ENCODE measurements at regions not wholly inside any gene's neighbourhood (a gene's known extent, or its start where the extent isn't known, plus 50 kb on each side); places are given as distances from the start of the nearest gene placed in this dataset.

DNA sequence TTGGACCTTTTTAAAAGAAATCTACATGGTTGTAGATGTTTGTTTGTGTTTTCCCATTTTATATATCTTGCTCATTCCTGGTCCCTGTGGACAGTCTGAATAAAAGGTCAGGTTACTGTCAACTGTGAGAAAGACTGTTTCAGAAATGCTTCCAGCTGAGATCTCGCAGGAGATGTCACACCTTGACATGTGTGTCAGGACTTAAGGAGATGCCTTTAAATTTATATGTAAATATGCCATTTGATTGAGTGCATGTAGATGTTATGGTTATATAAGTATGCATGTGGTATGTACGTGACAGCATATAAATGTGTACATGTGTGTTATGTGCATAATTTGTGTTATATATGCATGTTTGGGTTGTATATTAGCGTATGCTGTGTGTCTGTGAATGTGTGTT, 2172.3 kb upstream of the CELF4 start:
- no peak overlapping the region for H3K9ac ChIP-seq (ENCODE audit: control insufficient read depth, insufficient read depth, low read length)
- no peaks in the 10 kb centered on the region for H4K20me1 ChIP-seq (ENCODE audit: control insufficient read depth, insufficient read depth)
- FAIRE-seq (no peak), ATAC-seq (no peak), DNase-seq (ENCODE audit: low read depth, low spot score) (no peak)
- no peak overlapping the region for H3K27ac ChIP-seq (ENCODE audit: control insufficient read depth, insufficient read depth)
- no peak overlapping the region for H3K4me3 ChIP-seq
- RAD21 ChIA-PET (ENCODE audit: unreplicated experiment): no interaction called here
- H3K36me3 ChIP-seq (ENCODE audit: control insufficient read depth in 2 of 2, insufficient read depth in 2 of 2, low read length in 1 of 2): no peaks in the 10 kb centered on the region
- no peaks in the 10 kb centered on the region for H3K4me1 ChIP-seq (ENCODE audit: control insufficient read depth, insufficient read depth, low read length)
- H2AFZ ChIP-seq (ENCODE audit: control insufficient read depth, low read depth, low read length): no peak overlapping the region
- WGBS (ENCODE audit: insufficient coverage, insufficient replicate concordance, low lambda C conversion rate, missing lambda C conversion rate): 11% methylated on average over 3 of the region's 3 CpGs
- SMC1A ChIA-PET (ENCODE audit: uncharacterized antibody, unreplicated experiment): no interaction called here
- no TSS peak for BruUV-seq (replicated peaks)
- H3K27me3 ChIP-seq (replicated peaks in 1 of 2; ENCODE audit: control insufficient read depth in 2 of 2, insufficient read depth in 2 of 2, low read length in 1 of 2): no peaks in the 10 kb centered on the region
- H3K9me3 ChIP-seq (replicated peaks; ENCODE audit: control insufficient read depth, insufficient read depth, low read length): no peaks in the 10 kb centered on the region
- POLR2A ChIA-PET: no interaction called here
- no peak overlapping the region for H3K4me2 ChIP-seq (ENCODE audit: control insufficient read depth, insufficient read depth)
- intact Hi-C loops (cut with micrococcal nuclease; ENCODE audit: unreplicated experiment) (no loop called here), in situ Hi-C loops (cut with MboI) (no loop called here)
- CTCF ChIA-PET: no interaction called here
- no peaks in the 10 kb centered on the region for H3K79me2 ChIP-seq (ENCODE audit: control insufficient read depth, insufficient read depth, low read length)
- TF ChIP-seq, protein P1, sequence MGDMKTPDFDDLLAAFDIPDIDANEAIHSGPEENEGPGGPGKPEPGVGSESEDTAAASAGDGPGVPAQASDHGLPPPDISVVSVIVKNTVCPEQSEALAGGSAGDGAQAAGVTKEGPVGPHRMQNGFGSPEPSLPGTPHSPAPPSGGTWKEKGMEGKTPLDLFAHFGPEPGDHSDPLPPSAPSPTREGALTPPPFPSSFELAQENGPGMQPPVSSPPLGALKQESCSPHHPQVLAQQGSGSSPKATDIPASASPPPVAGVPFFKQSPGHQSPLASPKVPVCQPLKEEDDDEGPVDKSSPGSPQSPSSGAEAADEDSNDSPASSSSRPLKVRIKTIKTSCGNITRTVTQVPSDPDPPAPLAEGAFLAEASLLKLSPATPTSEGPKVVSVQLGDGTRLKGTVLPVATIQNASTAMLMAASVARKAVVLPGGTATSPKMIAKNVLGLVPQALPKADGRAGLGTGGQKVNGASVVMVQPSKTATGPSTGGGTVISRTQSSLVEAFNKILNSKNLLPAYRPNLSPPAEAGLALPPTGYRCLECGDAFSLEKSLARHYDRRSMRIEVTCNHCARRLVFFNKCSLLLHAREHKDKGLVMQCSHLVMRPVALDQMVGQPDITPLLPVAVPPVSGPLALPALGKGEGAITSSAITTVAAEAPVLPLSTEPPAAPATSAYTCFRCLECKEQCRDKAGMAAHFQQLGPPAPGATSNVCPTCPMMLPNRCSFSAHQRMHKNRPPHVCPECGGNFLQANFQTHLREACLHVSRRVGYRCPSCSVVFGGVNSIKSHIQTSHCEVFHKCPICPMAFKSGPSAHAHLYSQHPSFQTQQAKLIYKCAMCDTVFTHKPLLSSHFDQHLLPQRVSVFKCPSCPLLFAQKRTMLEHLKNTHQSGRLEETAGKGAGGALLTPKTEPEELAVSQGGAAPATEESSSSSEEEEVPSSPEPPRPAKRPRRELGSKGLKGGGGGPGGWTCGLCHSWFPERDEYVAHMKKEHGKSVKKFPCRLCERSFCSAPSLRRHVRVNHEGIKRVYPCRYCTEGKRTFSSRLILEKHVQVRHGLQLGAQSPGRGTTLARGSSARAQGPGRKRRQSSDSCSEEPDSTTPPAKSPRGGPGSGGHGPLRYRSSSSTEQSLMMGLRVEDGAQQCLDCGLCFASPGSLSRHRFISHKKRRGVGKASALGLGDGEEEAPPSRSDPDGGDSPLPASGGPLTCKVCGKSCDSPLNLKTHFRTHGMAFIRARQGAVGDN (IDR thresholded peaks at IDR 0.05): no peak
- TF ChIP-seq SMAD1 (IDR thresholded peaks at IDR 0.05; ENCODE audit: low read depth, partially characterized antibody): no peak
- TF ChIP-seq ZNF24 (IDR thresholded peaks at IDR 0.05): no peak
- TF ChIP-seq, protein P2, sequence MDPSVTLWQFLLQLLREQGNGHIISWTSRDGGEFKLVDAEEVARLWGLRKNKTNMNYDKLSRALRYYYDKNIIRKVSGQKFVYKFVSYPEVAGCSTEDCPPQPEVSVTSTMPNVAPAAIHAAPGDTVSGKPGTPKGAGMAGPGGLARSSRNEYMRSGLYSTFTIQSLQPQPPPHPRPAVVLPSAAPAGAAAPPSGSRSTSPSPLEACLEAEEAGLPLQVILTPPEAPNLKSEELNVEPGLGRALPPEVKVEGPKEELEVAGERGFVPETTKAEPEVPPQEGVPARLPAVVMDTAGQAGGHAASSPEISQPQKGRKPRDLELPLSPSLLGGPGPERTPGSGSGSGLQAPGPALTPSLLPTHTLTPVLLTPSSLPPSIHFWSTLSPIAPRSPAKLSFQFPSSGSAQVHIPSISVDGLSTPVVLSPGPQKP (IDR thresholded peaks at IDR 0.05; ENCODE audit: low read depth, low read length): no peak
- no peak for TF ChIP-seq PAX8 (IDR thresholded peaks at IDR 0.05)
- TF ChIP-seq, protein P3, sequence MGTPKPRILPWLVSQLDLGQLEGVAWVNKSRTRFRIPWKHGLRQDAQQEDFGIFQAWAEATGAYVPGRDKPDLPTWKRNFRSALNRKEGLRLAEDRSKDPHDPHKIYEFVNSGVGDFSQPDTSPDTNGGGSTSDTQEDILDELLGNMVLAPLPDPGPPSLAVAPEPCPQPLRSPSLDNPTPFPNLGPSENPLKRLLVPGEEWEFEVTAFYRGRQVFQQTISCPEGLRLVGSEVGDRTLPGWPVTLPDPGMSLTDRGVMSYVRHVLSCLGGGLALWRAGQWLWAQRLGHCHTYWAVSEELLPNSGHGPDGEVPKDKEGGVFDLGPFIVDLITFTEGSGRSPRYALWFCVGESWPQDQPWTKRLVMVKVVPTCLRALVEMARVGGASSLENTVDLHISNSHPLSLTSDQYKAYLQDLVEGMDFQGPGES (IDR thresholded peaks at IDR 0.05): no peak
- no peak for TF ChIP-seq HDAC6 (IDR thresholded peaks at IDR 0.05; ENCODE audit: unreplicated experiment)
- TF ChIP-seq, protein P4, sequence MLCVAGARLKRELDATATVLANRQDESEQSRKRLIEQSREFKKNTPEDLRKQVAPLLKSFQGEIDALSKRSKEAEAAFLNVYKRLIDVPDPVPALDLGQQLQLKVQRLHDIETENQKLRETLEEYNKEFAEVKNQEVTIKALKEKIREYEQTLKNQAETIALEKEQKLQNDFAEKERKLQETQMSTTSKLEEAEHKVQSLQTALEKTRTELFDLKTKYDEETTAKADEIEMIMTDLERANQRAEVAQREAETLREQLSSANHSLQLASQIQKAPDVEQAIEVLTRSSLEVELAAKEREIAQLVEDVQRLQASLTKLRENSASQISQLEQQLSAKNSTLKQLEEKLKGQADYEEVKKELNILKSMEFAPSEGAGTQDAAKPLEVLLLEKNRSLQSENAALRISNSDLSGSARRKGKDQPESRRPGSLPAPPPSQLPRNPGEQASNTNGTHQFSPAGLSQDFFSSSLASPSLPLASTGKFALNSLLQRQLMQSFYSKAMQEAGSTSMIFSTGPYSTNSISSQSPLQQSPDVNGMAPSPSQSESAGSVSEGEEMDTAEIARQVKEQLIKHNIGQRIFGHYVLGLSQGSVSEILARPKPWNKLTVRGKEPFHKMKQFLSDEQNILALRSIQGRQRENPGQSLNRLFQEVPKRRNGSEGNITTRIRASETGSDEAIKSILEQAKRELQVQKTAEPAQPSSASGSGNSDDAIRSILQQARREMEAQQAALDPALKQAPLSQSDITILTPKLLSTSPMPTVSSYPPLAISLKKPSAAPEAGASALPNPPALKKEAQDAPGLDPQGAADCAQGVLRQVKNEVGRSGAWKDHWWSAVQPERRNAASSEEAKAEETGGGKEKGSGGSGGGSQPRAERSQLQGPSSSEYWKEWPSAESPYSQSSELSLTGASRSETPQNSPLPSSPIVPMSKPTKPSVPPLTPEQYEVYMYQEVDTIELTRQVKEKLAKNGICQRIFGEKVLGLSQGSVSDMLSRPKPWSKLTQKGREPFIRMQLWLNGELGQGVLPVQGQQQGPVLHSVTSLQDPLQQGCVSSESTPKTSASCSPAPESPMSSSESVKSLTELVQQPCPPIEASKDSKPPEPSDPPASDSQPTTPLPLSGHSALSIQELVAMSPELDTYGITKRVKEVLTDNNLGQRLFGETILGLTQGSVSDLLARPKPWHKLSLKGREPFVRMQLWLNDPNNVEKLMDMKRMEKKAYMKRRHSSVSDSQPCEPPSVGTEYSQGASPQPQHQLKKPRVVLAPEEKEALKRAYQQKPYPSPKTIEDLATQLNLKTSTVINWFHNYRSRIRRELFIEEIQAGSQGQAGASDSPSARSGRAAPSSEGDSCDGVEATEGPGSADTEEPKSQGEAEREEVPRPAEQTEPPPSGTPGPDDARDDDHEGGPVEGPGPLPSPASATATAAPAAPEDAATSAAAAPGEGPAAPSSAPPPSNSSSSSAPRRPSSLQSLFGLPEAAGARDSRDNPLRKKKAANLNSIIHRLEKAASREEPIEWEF (IDR thresholded peaks at IDR 0.05; ENCODE audit: insufficient replicate concordance, low read depth, low read length): no peak
- no peak for TF ChIP-seq MYB (IDR thresholded peaks at IDR 0.05; ENCODE audit: borderline replicate concordance, low read depth, low read length)
- no peak for TF ChIP-seq TAF1 (IDR thresholded peaks at IDR 0.05; ENCODE audit: borderline replicate concordance, low read depth, low read length)
- no peak for TF ChIP-seq CHD4 (IDR thresholded peaks at IDR 0.05)
- TF ChIP-seq, protein P5, sequence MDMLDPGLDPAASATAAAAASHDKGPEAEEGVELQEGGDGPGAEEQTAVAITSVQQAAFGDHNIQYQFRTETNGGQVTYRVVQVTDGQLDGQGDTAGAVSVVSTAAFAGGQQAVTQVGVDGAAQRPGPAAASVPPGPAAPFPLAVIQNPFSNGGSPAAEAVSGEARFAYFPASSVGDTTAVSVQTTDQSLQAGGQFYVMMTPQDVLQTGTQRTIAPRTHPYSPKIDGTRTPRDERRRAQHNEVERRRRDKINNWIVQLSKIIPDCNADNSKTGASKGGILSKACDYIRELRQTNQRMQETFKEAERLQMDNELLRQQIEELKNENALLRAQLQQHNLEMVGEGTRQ (IDR thresholded peaks at IDR 0.05; ENCODE audit: borderline replicate concordance, low read depth, low read length): no peak
- TF ChIP-seq BHLHE40 (IDR thresholded peaks at IDR 0.05; ENCODE audit: borderline replicate concordance in 1 of 2, low read depth in 2 of 2, low read length in 1 of 2): no peak

Data from GM12878 (cell line).